GM12891 (cell line): ENCODE measurements at regions not wholly inside any gene's neighbourhood (a gene's known extent, or its start where the extent isn't known, plus 50 kb on each side); places are given as distances from the start of the nearest gene placed in this dataset.
"Not testable (repeated sequence)": the region's sequence is repeated elsewhere in the genome, so short reads cannot be mapped to it uniquely, and the experiment has no call there.

Experiments used
- DNase-seq: peaks from one replicate; pipeline ENCODE4 v3.0.0; 2011; ENCODE audit warnings: low spot score; ENCODE audit not compliant: insufficient read length
- FAIRE-seq: peaks from 2 replicates; lab custom pipeline; 2011; peaks lifted over from hg19 to GRCh38; lab: Jason Lieb, UNC
- PAX5 ChIP-seq: IDR thresholded peaks from 2 replicates; pipeline ENCODE4 v1.6.1; 2011; ENCODE audit warnings: low read length, moderate library complexity, mild to moderate bottlenecking; ENCODE audit not compliant: insufficient read depth, severe bottlenecking
- POLR2A ChIP-seq: IDR thresholded peaks from 2 replicates; pipeline ENCODE4 v1.6.1; 2011; ENCODE audit warnings: low read depth, low read length, control low read depth
- POLR2AphosphoS5 ChIP-seq: IDR thresholded peaks from 2 replicates; pipeline ENCODE4 v1.6.1; 2011; ENCODE audit warnings: low read depth, low read length, control low read depth
- POU2F2 ChIP-seq: IDR thresholded peaks from 2 replicates; pipeline ENCODE4 v1.6.1; 2011; ENCODE audit warnings: low read depth, mild to moderate bottlenecking, control low read depth, low read length, moderate library complexity
- SPI1 ChIP-seq: IDR thresholded peaks from 2 replicates; pipeline ENCODE4 v1.6.1; 2011; ENCODE audit warnings: low read depth, low read length, control low read depth
- TAF1 ChIP-seq: IDR thresholded peaks from 2 replicates; pipeline ENCODE4 v1.6.1; 2011; ENCODE audit warnings: low read depth, low read length, control low read depth

GRCh38 chr16:26856791-26857190, 209.9 kb upstream of the C16orf82 start:
- DNase-seq (no peak), FAIRE-seq (no peak)
- TF ChIP-seq TAF1 (no peak), PAX5 (no peak), POLR2A (no peak)

GRCh38 chr16:26857371-26857770, 209.4 kb upstream of the C16orf82 start:
- no peak for FAIRE-seq
- TF ChIP-seq TAF1 (no peak), POU2F2 (no peak), POLR2A (no peak), PAX5 (no peak), POLR2AphosphoS5 (no peak)
- no peak for DNase-seq

GRCh38 chr16:26860506-26860905, 206.2 kb upstream of the C16orf82 start:
- DNase-seq (no peak), FAIRE-seq (no peak)
- TF ChIP-seq POU2F2 (no peak), PAX5 (no peak), POLR2AphosphoS5 (no peak), TAF1 (no peak), POLR2A (no peak), SPI1 (no peak)

GRCh38 chr16:26863931-26864330, 202.8 kb upstream of the C16orf82 start:
- TF ChIP-seq TAF1 (no peak), POLR2A (no peak), POLR2AphosphoS5 (no peak), SPI1 (no peak), PAX5 (no peak), POU2F2 (no peak)
- no peak for DNase-seq
- no peak for FAIRE-seq

GRCh38 chr16:26874318-26874717, 192.4 kb upstream of the C16orf82 start:
- not testable (repeated sequence) for DNase-seq

GRCh38 chr16:26877421-26877820, 189.3 kb upstream of the C16orf82 start:
- FAIRE-seq: no peak
- DNase-seq: no peak
- TF ChIP-seq TAF1 (no peak), POU2F2 (no peak), SPI1 (no peak), POLR2A (no peak), POLR2AphosphoS5 (no peak), PAX5 (no peak)

More at GRCh38 chr16:26874318-26874717, 192.4 kb upstream of the C16orf82 start:
- FAIRE-seq: not testable (repeated sequence)

DNA sequence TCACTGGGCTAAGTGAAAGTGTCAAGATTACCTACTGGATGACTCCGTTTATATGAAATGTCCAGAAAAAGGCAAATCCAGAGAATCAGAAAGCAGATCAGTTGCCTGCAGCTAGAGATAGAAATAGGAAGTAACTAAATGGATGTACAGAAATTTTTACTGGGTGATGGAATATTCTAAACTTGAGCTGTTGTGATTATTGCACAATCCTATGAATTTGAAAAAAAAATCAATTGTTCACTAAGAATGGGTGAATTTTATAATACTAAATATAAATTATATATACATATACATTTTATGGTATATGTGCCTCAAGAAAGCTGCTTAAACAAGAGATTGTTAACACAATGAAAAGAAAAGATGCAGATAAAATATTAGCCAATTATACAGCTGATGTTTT, 181.1 kb upstream of the C16orf82 start:
- TF ChIP-seq POLR2AphosphoS5 (no peak), POU2F2 (no peak), SPI1 (no peak), TAF1 (no peak), PAX5 (no peak), POLR2A (no peak)
- FAIRE-seq: no peak
- DNase-seq: no peak

GRCh38 chr16:26889740-26890139, 177.0 kb upstream of the C16orf82 start:
- DNase-seq (no peak), FAIRE-seq (no peak)
- TF ChIP-seq POLR2AphosphoS5: no peak
- no peak for TF ChIP-seq PAX5
- TF ChIP-seq TAF1: no peak
- no peak for TF ChIP-seq POLR2A
- TF ChIP-seq SPI1: no peak
- TF ChIP-seq POU2F2: no peak

- DNase-seq (no peak), FAIRE-seq (no peak)
- TF ChIP-seq TAF1: no peak
- TF ChIP-seq POU2F2: no peak
- TF ChIP-seq PAX5: no peak
- no peak for TF ChIP-seq POLR2AphosphoS5
- no peak for TF ChIP-seq SPI1
- no peak for TF ChIP-seq POLR2A
Observed at GRCh38 chr16:26898200-26898599, 168.5 kb upstream of the C16orf82 start.

DNA sequence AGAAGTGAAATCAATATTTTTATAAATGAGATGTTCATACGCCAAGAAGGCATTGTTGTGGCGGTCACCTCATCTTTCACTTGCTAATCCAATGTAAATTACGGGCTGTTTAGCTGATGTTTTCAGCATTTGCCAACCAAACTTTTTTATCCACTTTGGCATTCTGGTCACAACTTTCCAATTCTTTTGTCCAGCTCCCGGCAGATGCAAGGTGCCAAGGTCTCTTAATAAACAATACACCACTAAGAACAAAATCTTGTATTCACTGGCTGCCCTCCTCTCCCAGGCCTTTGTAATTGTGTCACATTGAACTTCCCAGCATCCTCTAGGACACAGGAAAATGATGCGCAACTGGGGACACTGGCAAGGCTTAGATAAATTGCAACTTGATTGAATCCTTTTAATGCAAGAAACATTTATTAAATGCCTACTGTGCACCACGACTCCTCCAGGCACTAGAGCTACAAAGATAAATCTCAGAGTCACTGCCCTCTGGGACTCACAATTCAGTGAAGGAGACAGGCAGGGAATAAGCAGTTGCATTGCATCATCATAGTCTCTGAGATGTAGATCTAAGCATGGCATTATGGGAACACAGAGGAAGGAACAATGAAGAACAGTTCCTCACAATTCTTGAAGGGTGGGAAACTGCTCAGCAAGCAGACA, 165.4 kb upstream of the C16orf82 start:
- FAIRE-seq (no peak), DNase-seq (no peak)
- TF ChIP-seq POU2F2: no peak
- no peak for TF ChIP-seq TAF1

- DNase-seq (no peak), FAIRE-seq (no peak)
- TF ChIP-seq POU2F2: no peak
- no peak for TF ChIP-seq TAF1
- TF ChIP-seq PAX5: no peak
- TF ChIP-seq POLR2AphosphoS5: no peak
- no peak for TF ChIP-seq POLR2A
- TF ChIP-seq SPI1: no peak
Observed at GRCh38 chr16:26901983-26902382, 164.7 kb upstream of the C16orf82 start.
